OCI-LY3 (cell line): ENCODE measurements at regions not wholly inside any gene's neighbourhood (a gene's known extent, or its start where the extent isn't known, plus 50 kb on each side); places are given as distances from the start of the nearest gene placed in this dataset.

ENCODE experiments used
- H2AFZ ChIP-seq: fragments of 200-600, 300-600 bp; shearing (Covaris generic); 2 replicates; pipeline ENCODE4 v1.6.0; 2014; ENCODE audit warnings: antibody characterized with exemption, low read depth, low read length
- H3K27ac ChIP-seq: fragments of 200-600, 300-600 bp; sonication (generic); 2 replicates; pipeline ENCODE4 v1.5.1; 2014; ENCODE audit warnings: mild to moderate bottlenecking, low read length, moderate library complexity, mixed read lengths
- H3K27me3 ChIP-seq: fragments of 200-600, 300-600 bp; sonication (generic); 2 replicates; pipeline ENCODE4 v1.6.1; 2014; ENCODE audit warnings: low read depth, low read length, mixed read lengths
- H3K36me3 ChIP-seq: fragments of 200-600, 300-600 bp; sonication (generic); replicated peaks from 2 replicates; pipeline ENCODE3; 2014; ENCODE audit warnings: low read depth, low read length, mixed read lengths
- H3K4me1 ChIP-seq: fragments of 300-600, 200-600 bp; sonication (generic); 2 replicates; pipeline ENCODE4 v1.6.1; 2014; ENCODE audit warnings: low read length, mixed read lengths
- H3K4me2 ChIP-seq: fragments of 200-600, 300-600 bp; sonication (generic); 2 replicates; pipeline ENCODE4 v1.6.1; 2014; ENCODE audit warnings: low read length, mixed read lengths
- H3K4me3 ChIP-seq: fragments of 300-600, 200-600 bp; sonication (generic); 2 replicates; pipeline ENCODE4 v1.5.1; 2014; ENCODE audit warnings: antibody characterized with exemption, mild to moderate bottlenecking, low read length, moderate library complexity
- H3K79me2 ChIP-seq: fragments of 300-600, 200-600 bp; shearing (Covaris generic); 2 replicates; pipeline ENCODE4 v1.6.1; 2014; ENCODE audit warnings: mild to moderate bottlenecking, low read length, mixed read lengths
- H3K9ac ChIP-seq: fragments of 300-600, 200-600 bp; shearing (Covaris generic); 2 replicates; pipeline ENCODE4 v1.6.0; 2014; ENCODE audit warnings: mild to moderate bottlenecking, low read length, moderate library complexity
- H3K9me3 ChIP-seq: fragments of 200-600, 300-600 bp; shearing (Covaris generic); 2 replicates; pipeline ENCODE4 v1.6.1; 2014; ENCODE audit warnings: low read length, mixed read lengths; ENCODE audit not compliant: insufficient read depth
- H4K20me1 ChIP-seq: fragments of 200-600, 300-600 bp; sonication (generic); 2 replicates; pipeline ENCODE4 v1.6.1; 2016; ENCODE audit warnings: low read length, mixed read lengths; ENCODE audit not compliant: insufficient read depth
- CTCF ChIP-seq: fragments of 200-600, 300-600 bp; sonication (generic); IDR thresholded peaks from 2 replicates; pipeline ENCODE4 v1.5.1; 2014; ENCODE audit warnings: antibody characterized with exemption, low read length, low read depth
- EZH2phosphoT487 ChIP-seq: fragments of 200-600 bp; shearing (Covaris generic); IDR thresholded peaks from 2 replicates; pipeline ENCODE4 v1.6.1; 2018; ENCODE audit warnings: antibody characterized with exemption, mixed run types, low read depth

- TF ChIP-seq EZH2phosphoT487: no peak
- TF ChIP-seq CTCF: no peak
- Histone ChIP-seq H3K27ac (no peak overlapping the region), H3K36me3 (no peaks in the 10 kb centered on the region), H3K79me2 (no peaks in the 10 kb centered on the region), H3K9ac (no peak overlapping the region), H3K4me1 (no peaks in the 10 kb centered on the region), H2AFZ (no peak overlapping the region), H3K9me3 (no peaks in the 10 kb centered on the region), H3K27me3 (no peaks in the 10 kb centered on the region), H4K20me1 (no peaks in the 10 kb centered on the region), H3K4me2 (no peak overlapping the region), H3K4me3 (no peak overlapping the region)
Measured at GRCh38 chr6:134593442-134593841, 275.5 kb upstream of the SGK1 start.

- Histone ChIP-seq H3K4me3 (no peak overlapping the region), H3K9me3 (no peaks in the 10 kb centered on the region), H3K36me3 (no peaks in the 10 kb centered on the region), H3K27ac (no peak overlapping the region), H3K27me3 (no peaks in the 10 kb centered on the region), H2AFZ (no peak overlapping the region), H3K9ac (no peak overlapping the region), H4K20me1 (no peaks in the 10 kb centered on the region), H3K4me1 (no peaks in the 10 kb centered on the region), H3K79me2 (no peaks in the 10 kb centered on the region), H3K4me2 (no peak overlapping the region)
- TF ChIP-seq CTCF: no peak
- no peak for TF ChIP-seq EZH2phosphoT487
Measured at GRCh38 chr6:134593024-134593423, 275.1 kb upstream of the SGK1 start.

GRCh38 chr6:134590449-134590848 lies 272.5 kb upstream of the SGK1 start:
- no peaks in the 10 kb centered on the region for H3K36me3 ChIP-seq
- H2AFZ ChIP-seq: no peak overlapping the region
- H3K9me3 ChIP-seq: no peaks in the 10 kb centered on the region
- no peaks in the 10 kb centered on the region for H3K27me3 ChIP-seq
- no peaks in the 10 kb centered on the region for H4K20me1 ChIP-seq
- no peak for TF ChIP-seq EZH2phosphoT487
- TF ChIP-seq CTCF: no peak
- H3K4me3 ChIP-seq: no peak overlapping the region
- no peak overlapping the region for H3K27ac ChIP-seq
- no peak overlapping the region for H3K9ac ChIP-seq
- no peaks in the 10 kb centered on the region for H3K79me2 ChIP-seq
- no peak overlapping the region for H3K4me2 ChIP-seq
- H3K4me1 ChIP-seq: no peaks in the 10 kb centered on the region

- H4K20me1 ChIP-seq: no peaks in the 10 kb centered on the region
- H3K9me3 ChIP-seq: no peaks in the 10 kb centered on the region
- no peaks in the 10 kb centered on the region for H3K4me1 ChIP-seq
- TF ChIP-seq EZH2phosphoT487 (no peak), CTCF (no peak)
- H3K4me2 ChIP-seq: no peak overlapping the region
- no peaks in the 10 kb centered on the region for H3K79me2 ChIP-seq
- no peak overlapping the region for H3K4me3 ChIP-seq
- no peaks in the 10 kb centered on the region for H3K27me3 ChIP-seq
- no peak overlapping the region for H2AFZ ChIP-seq
- no peak overlapping the region for H3K9ac ChIP-seq
- no peak overlapping the region for H3K27ac ChIP-seq
- H3K36me3 ChIP-seq: no peaks in the 10 kb centered on the region
Measured at GRCh38 chr6:134590004-134590403, 272.1 kb upstream of the SGK1 start.
